GM19239 (cell line): ENCODE measurements at regions not wholly inside any gene's neighbourhood (a gene's known extent, or its start where the extent isn't known, plus 50 kb on each side); places are given as distances from the start of the nearest gene placed in this dataset.
"Not testable (repeated sequence)": the region's sequence is repeated elsewhere in the genome, so short reads cannot be mapped to it uniquely, and the experiment has no call there.

Source experiments
- DNase-seq: peaks from one replicate; pipeline ENCODE4 v3.0.0; 2011; ENCODE audit warnings: low spot score; ENCODE audit not compliant: insufficient read length
- FAIRE-seq: peaks from 2 replicates; lab custom pipeline; 2011; peaks lifted over from hg19 to GRCh38; lab: Jason Lieb, UNC

- no peak for FAIRE-seq
- no peak for DNase-seq
These were observed 920.2 kb downstream of the TYW1 start for GRCh38 chr7:67916571-67917436.

- FAIRE-seq (no peak), DNase-seq (no peak)
These were observed 920.8 kb downstream of the TYW1 start for GRCh38 chr7:67917437-67917755.

GRCh38 chr7:67918158-67918557 is 921.5 kb downstream of the TYW1 start:
- FAIRE-seq (no peak), DNase-seq (no peak)

GRCh38 chr7:67923286-67923685 is 926.7 kb downstream of the TYW1 start:
- no peak for DNase-seq
- no peak for FAIRE-seq

- DNase-seq (no peak), FAIRE-seq (no peak)
These were observed 931.5 kb downstream of the TYW1 start for GRCh38 chr7:67928141-67928540.

- DNase-seq, FAIRE-seq: not testable (repeated sequence)
These were observed 939.8 kb downstream of the TYW1 start for GRCh38 chr7:67936447-67936846.

GRCh38 chr7:67940400-67940799 is 943.8 kb downstream of the TYW1 start:
- FAIRE-seq (no peak), DNase-seq (no peak)

GRCh38 chr7:67947191-67947590 is 950.6 kb downstream of the TYW1 start:
- DNase-seq (no peak), FAIRE-seq (no peak)

- DNase-seq (no peak), FAIRE-seq (no peak)
These were observed 951.0 kb downstream of the TYW1 start for GRCh38 chr7:67947646-67948045.

- DNase-seq = no peak
- no peak for FAIRE-seq
These were observed 953.9 kb downstream of the TYW1 start for GRCh38 chr7:67950321-67951083.

GRCh38 chr7:67955061-67955460 is 958.4 kb downstream of the TYW1 start:
- FAIRE-seq = no peak

GRCh38 chr7:67962863-67963262 is 966.2 kb downstream of the TYW1 start:
- DNase-seq (no peak), FAIRE-seq (no peak)

More at GRCh38 chr7:67955061-67955460, 958.4 kb downstream of the TYW1 start:
- no peak for DNase-seq

GRCh38 chr7:67976490-67976889 is 979.9 kb downstream of the TYW1 start:
- FAIRE-seq (no peak), DNase-seq (no peak)

GRCh38 chr7:67983486-67983885 is 986.9 kb downstream of the TYW1 start:
- FAIRE-seq = no peak
- DNase-seq = no peak

GRCh38 chr7:67984326-67984725 is 987.7 kb downstream of the TYW1 start:
- FAIRE-seq = no peak
- DNase-seq = no peak

- FAIRE-seq = no peak
- DNase-seq = no peak
These were observed 992.5 kb downstream of the TYW1 start for GRCh38 chr7:67989142-67989541.

GRCh38 chr7:67990003-67990402 is 993.4 kb downstream of the TYW1 start:
- FAIRE-seq = no peak

GRCh38 chr7:67990716-67991115 is 994.1 kb downstream of the TYW1 start:
- DNase-seq (no peak), FAIRE-seq (no peak)

More at GRCh38 chr7:67990003-67990402, 993.4 kb downstream of the TYW1 start:
- no peak for DNase-seq

- FAIRE-seq = no peak
These were observed 995.7 kb downstream of the TYW1 start for GRCh38 chr7:67992287-67992686.

GRCh38 chr7:68005992-68006391 is 1009.4 kb downstream of the TYW1 start:
- DNase-seq (no peak), FAIRE-seq (no peak)

More at GRCh38 chr7:67992287-67992686, 995.7 kb downstream of the TYW1 start:
- DNase-seq = no peak

GRCh38 chr7:68006619-68007018 is 1010.0 kb downstream of the TYW1 start:
- FAIRE-seq (no peak), DNase-seq (no peak)
